Adipocyte (in vitro differentiated cells): ENCODE measurements at regions not wholly inside any gene's neighbourhood (a gene's known extent, or its start where the extent isn't known, plus 50 kb on each side); places are given as distances from the start of the nearest gene placed in this dataset.

Experiments
- DNase-seq: peaks from one replicate; pipeline ENCODE4 v3.0.0-alpha.2; 2015; ENCODE audit warnings: low read depth
- H3K27me3 ChIP-seq: replicated peaks from 2 replicates; pipeline ENCODE4 v1.7.0; 2013; ENCODE audit warnings: mild to moderate bottlenecking, low read length, moderate library complexity; ENCODE audit not compliant: control insufficient read depth, insufficient read depth
- H3K36me3 ChIP-seq: 2 replicates; pipeline ENCODE4 v1.7.0; 2013; ENCODE audit warnings: low read length, mild to moderate bottlenecking, moderate library complexity; ENCODE audit not compliant: control insufficient read depth, insufficient read depth, severe bottlenecking
- H3K4me1 ChIP-seq: 2 replicates; pipeline ENCODE4 v1.7.0; 2013; ENCODE audit warnings: mild to moderate bottlenecking, low read length, moderate library complexity; ENCODE audit not compliant: control insufficient read depth, insufficient read depth
- H3K4me3 ChIP-seq: 2 replicates; pipeline ENCODE4 v1.7.0; 2013; ENCODE audit warnings: mild to moderate bottlenecking, low read length, moderate library complexity
- H3K9ac ChIP-seq: 2 replicates; pipeline ENCODE4 v1.7.0; 2013; ENCODE audit warnings: mild to moderate bottlenecking, low read length, moderate library complexity
- H3K9me3 ChIP-seq: 2 replicates; pipeline ENCODE4 v1.7.0; 2013; ENCODE audit warnings: mild to moderate bottlenecking, low read length, moderate library complexity; ENCODE audit not compliant: control insufficient read depth

DNA sequence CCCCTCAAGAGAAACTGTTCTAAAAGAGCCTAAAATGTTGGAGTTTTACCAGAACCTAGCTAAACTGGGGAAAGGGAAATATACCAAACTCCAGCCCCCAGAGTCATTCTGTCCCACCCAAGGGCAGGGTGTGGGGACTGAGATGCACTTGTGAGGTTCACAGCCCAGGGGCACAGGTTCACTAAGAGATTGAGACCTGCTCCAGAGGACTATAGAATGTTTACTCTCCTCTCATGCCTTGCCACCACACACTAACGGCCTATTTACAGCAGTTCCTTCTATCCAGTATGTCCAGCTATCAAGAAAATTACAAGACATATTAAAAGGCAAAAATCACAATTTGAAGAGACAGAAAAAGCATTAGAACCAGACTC is 60.6 kb upstream of the PARP11 start:
- H3K9ac ChIP-seq: no peak overlapping the region
- DNase-seq: no peak
- no peak overlapping the region for H3K4me3 ChIP-seq
- H3K27me3 ChIP-seq: peaks cover 30% of the 10 kb centered on the region
- H3K9me3 ChIP-seq: no peaks in the 10 kb centered on the region
- H3K4me1 ChIP-seq: no peaks in the 10 kb centered on the region
- H3K36me3 ChIP-seq: no peaks in the 10 kb centered on the region

DNA sequence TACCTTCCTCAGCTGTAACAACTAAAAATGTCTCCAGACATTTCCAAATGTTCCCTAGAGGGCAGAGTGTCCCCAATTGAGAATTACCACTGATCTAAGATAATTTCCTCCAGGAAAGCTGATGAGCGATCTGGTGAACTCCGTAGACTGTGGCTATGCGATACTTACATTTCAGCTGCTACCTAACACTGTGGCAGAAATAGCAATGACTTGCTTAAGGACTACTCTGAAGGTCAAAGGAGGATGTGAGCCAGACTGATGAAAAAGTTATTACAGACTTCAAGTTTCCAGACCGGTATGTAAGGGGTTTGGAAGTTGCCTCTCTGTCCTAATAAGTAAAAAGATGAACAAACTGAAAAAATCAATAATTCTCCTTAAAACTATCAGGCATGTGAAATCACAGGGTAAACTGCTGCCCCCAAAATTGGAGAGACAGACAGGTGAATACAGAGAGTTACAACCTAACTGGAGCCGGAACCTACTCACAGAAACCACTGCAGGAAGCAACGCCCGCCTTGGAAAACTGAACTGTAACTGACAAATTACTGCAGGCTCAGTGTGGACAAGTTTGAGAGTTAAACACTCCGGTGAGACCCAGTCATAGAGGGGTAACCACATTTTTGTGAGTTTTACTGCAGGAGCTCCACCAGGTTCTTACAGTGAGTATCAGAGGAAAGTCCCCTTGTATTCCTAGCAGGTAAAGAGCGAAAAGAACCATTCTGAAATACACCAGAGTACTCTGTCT is 60.0 kb upstream of the PARP11 start:
- no peaks in the 10 kb centered on the region for H3K4me1 ChIP-seq
- peaks cover 36% of the 10 kb centered on the region for H3K27me3 ChIP-seq
- H3K36me3 ChIP-seq: no peaks in the 10 kb centered on the region
- H3K4me3 ChIP-seq: no peak overlapping the region
- no peaks in the 10 kb centered on the region for H3K9me3 ChIP-seq
- DNase-seq: no peak
- H3K9ac ChIP-seq: no peak overlapping the region

DNA sequence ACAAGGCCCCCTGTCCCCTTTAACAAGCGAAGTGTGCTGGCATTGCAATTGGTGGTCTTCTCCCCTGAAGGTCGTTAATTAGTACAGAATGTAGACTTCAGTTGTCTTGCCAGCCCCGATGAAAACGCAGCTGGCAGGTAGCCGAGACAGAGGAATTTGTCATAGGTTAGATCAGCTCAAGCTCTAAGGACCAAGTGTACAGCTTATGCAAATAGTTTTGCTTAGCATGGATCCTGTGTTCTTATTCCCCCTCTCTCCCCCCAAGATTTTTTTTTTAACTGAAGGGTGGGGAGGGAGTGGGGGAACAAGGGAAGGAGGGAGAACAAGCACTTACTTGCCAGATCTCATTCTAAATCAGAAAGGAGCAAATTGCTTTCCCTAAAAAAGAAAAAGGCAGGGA is 58.6 kb upstream of the PARP11 start:
- Histone ChIP-seq H3K36me3 (no peaks in the 10 kb centered on the region), H3K9ac (no peak overlapping the region), H3K4me1 (no peaks in the 10 kb centered on the region), H3K4me3 (no peak overlapping the region), H3K9me3 (peaks cover 7% of the 10 kb centered on the region), H3K27me3 (peaks cover 50% of the 10 kb centered on the region)
- DNase-seq: no peak

DNA sequence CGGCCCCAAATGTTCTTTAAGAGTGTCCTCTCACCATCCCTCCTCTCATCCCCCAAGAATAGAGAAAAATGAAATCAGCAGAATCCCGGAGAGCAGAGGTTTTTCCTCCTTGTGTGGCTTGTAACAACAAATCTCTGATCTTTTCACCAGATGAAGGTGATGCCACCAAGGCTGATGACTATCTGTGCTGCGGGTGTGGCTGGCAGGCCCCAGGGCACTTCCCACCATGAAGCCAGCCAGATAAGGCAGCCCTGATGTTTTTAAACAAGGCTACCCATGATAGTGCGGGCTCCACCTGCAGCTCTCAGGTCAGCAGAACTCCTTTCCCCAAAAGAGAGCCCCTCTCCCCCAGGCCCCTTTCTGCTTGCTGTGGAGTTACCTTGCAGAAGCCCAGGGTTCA is 58.0 kb upstream of the PARP11 start:
- no peaks in the 10 kb centered on the region for H3K4me1 ChIP-seq
- DNase-seq: no peak
- H3K9me3 ChIP-seq: peaks cover 9% of the 10 kb centered on the region
- H3K27me3 ChIP-seq: peaks cover 56% of the 10 kb centered on the region
- H3K36me3 ChIP-seq: no peaks in the 10 kb centered on the region
- H3K4me3 ChIP-seq: no peak overlapping the region
- no peak overlapping the region for H3K9ac ChIP-seq

DNA sequence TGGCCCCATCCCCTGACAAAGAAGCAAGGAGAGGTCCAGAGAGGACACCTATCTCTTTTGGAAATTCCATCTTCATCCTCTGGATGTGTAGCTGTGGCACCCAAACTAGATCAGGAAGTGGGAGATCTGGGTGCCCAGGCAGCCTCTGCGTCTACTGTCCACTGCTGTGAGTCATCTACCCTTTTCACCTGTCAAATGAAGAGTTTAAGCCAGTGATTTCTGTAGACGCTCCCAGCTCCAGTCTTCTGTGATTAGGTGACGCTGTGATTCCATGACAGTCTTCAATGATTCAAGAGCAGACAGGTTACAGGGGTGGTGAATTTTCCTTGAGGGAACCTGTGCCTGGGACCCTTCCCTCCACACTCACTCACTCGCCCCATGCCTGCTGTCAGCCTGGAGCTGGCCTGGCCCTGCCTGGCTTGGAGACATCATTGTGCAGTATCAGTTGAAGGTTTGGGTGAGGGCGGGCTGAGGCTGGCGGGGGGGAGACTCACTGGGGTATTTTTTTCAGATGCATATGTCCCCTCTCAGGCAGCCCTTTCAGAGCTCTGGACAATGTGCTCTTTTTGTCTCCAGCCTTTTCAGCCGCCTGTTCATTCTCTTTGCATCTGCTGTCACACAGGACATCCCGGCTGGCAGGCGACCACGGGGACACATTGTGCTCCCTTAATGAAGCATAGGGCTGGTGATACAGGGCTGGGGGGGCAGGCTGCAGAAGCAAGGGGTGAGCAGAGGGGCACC is 56.8 kb upstream of the PARP11 start:
- Histone ChIP-seq H3K4me1 (no peaks in the 10 kb centered on the region), H3K36me3 (no peaks in the 10 kb centered on the region), H3K27me3 (peaks cover 65% of the 10 kb centered on the region), H3K9ac (no peak overlapping the region), H3K9me3 (peaks cover 14% of the 10 kb centered on the region), H3K4me3 (no peak overlapping the region)
- DNase-seq: no peak

DNA sequence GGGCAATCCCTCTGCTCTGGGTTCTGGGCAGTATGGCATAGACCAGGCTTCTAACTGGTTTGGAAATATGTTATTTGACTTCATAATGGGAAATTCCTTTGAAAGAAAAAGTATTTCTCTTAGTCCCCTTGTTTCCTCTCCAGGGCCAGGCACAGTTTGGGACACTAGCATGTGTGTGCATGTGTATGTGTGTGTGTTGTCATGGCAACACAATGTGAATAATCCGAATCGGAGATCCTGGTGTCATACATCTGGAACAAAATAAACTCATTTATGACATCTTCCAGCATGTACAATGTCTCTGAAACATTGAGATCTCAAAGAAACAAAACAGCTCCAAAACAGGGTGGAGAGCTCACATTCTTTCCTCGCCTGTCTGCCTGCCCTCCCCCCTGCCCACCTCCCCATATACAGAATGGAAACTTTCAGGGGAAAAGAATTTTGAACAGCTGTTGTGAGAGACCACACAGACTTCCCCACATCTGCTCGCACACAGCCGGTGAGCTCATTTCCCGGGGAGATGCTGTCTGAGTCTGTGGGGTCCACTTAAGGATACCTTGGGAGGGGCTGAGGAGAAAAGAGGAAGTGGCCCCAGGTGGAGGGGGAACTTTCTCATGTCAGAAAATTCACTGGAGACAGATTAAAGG is 55.5 kb upstream of the PARP11 start:
- no peak for DNase-seq
- H3K4me3 ChIP-seq: no peak overlapping the region

DNA sequence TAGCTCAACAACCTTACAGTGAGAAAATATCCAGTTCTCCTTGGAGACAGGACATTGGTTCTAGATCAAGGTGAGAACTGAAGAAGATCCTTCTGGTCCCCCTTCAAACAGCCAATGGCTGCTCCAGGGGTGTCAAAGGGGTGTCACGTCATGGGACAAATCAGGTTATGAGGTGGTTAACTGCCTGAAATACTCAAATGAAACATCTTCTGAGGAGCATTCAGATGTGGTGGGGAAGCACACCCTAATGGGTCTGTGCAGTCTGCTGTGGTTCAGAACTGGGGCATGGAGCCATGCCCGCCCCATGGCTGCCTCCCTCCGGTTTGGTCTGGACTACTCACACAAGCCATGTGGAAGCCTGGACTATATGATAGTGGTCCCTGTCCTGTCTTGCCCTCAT is 52.4 kb upstream of the PARP11 start:
- H3K27me3 ChIP-seq: peaks cover 73% of the 10 kb centered on the region
- DNase-seq: no peak
- no peak overlapping the region for H3K4me3 ChIP-seq
- no peak overlapping the region for H3K9ac ChIP-seq
- peaks cover 14% of the 10 kb centered on the region for H3K9me3 ChIP-seq
- no peaks in the 10 kb centered on the region for H3K4me1 ChIP-seq
- no peaks in the 10 kb centered on the region for H3K36me3 ChIP-seq

More for the DNA sequence above, 55.5 kb upstream of the PARP11 start:
- Histone ChIP-seq H3K9ac (no peak overlapping the region), H3K36me3 (no peaks in the 10 kb centered on the region), H3K27me3 (peaks cover 67% of the 10 kb centered on the region), H3K4me1 (no peaks in the 10 kb centered on the region), H3K9me3 (peaks cover 14% of the 10 kb centered on the region)

DNA sequence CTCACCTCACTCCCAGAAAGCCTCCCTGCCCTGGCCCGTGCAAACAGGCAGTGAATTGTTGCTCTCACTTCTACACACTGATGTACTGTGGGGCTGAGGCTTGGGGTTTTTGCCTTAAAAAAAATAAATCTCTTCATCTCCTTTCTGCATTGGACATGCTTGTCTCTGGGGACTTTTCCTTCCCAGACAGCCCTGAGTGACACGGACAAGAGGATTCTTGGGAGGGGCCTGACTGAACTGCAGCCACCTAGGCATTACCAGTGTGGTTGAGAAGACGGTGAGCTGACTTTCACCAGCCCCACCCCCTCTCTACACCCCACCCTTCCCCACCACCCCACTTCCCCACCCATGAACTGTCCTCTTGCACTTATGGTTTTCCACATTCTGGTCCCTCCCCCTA is 51.6 kb upstream of the PARP11 start:
- no peak overlapping the region for H3K4me3 ChIP-seq
- DNase-seq: no peak
- H3K27me3 ChIP-seq: peaks cover 77% of the 10 kb centered on the region
- H3K9ac ChIP-seq: no peak overlapping the region
- H3K4me1 ChIP-seq: no peaks in the 10 kb centered on the region
- peaks cover 14% of the 10 kb centered on the region for H3K9me3 ChIP-seq
- H3K36me3 ChIP-seq: no peaks in the 10 kb centered on the region

DNA sequence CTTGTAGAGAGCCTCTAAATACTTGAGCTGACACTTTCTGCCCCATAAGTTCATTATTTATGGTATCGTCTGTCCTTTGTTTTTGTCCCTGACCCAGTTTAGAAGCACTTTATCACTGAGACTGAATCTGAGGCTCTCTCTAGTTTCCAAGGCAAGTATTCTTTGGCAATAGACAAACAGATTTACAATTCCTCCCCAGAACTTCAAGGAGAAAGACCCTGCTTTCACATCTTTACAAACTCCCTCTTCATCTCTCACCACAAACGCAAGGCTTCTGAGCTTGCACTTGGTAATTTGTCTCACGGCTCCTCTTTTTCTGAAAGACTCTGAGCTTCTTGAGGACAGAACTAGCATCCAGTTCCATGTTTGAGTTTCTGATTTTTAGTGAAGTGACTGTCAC is 49.8 kb upstream of the PARP11 start:
- Histone ChIP-seq H3K9me3 (peaks cover 14% of the 10 kb centered on the region), H3K36me3 (no peaks in the 10 kb centered on the region), H3K4me1 (no peaks in the 10 kb centered on the region), H3K27me3 (peaks cover 77% of the 10 kb centered on the region), H3K9ac (no peak overlapping the region), H3K4me3 (no peak overlapping the region)
- no peak for DNase-seq
